Iris pigment epithelial cell (primary cell): ENCODE measurements at regions not wholly inside any gene's neighbourhood (a gene's known extent, or its start where the extent isn't known, plus 50 kb on each side); places are given as distances from the start of the nearest gene placed in this dataset.
A peak's percentile ranks its signal among the peaks of the same experiment; 100 is the strongest.

Experiments used
- DNase-seq: peaks from one replicate; pipeline ENCODE4 v3.0.0-alpha.2; 2011; ENCODE audit warnings: low read depth

GRCh38 chr4:104795264-104795939 is 300.7 kb upstream of the CXXC4 start:
- DNase-seq: no peak

GRCh38 chr4:104811727-104812126 is 317.0 kb upstream of the CXXC4 start:
- no peak for DNase-seq

GRCh38 chr4:104815665-104816064 is 321.0 kb upstream of the CXXC4 start:
- DNase-seq: peak; percentile 16

GRCh38 chr4:104818579-104818978 is 323.9 kb upstream of the CXXC4 start:
- DNase-seq: no peak

GRCh38 chr4:104826171-104826570 is 320.5 kb upstream of the TET2 start:
- DNase-seq: no peak

- DNase-seq: no peak
Observed at GRCh38 chr4:104829761-104830160, 316.9 kb upstream of the TET2 start.

- no peak for DNase-seq
Observed at GRCh38 chr4:104848597-104849225, 298.0 kb upstream of the TET2 start.

- no peak for DNase-seq
Observed at GRCh38 chr4:104859601-104860237, 287.0 kb upstream of the TET2 start.

- peak; percentile 72 for DNase-seq
Observed at GRCh38 chr4:104860238-104861123, 286.2 kb upstream of the TET2 start.

GRCh38 chr4:104866809-104867208 is 279.9 kb upstream of the TET2 start:
- no peak for DNase-seq

GRCh38 chr4:104868533-104868932 is 278.1 kb upstream of the TET2 start:
- no peak for DNase-seq

- no peak for DNase-seq
Observed at GRCh38 chr4:104868958-104869357, 277.7 kb upstream of the TET2 start.

GRCh38 chr4:104869831-104870230 is 276.8 kb upstream of the TET2 start:
- DNase-seq: no peak

GRCh38 chr4:104870495-104871233 is 276.0 kb upstream of the TET2 start:
- DNase-seq: no peak

GRCh38 chr4:104878936-104879335 is 267.7 kb upstream of the TET2 start:
- no peak for DNase-seq

GRCh38 chr4:104879367-104879766 is 267.3 kb upstream of the TET2 start:
- no peak for DNase-seq

GRCh38 chr4:104879854-104880253 is 266.8 kb upstream of the TET2 start:
- no peak for DNase-seq

GRCh38 chr4:104881136-104881886 is 265.4 kb upstream of the TET2 start:
- DNase-seq: no peak

- no peak for DNase-seq
Observed at GRCh38 chr4:104890598-104891275, 255.9 kb upstream of the TET2 start.
